K562 (cell line): ENCODE measurements at regions not wholly inside any gene's neighbourhood (a gene's known extent, or its start where the extent isn't known, plus 50 kb on each side); places are given as distances from the start of the nearest gene placed in this dataset.

Experiments used
- FOXJ2 ChIP-seq: fragments of 200-800 bp; sonication (Bioruptor generic); IDR thresholded peaks from 2 replicates; pipeline ENCODE4 v1.6.1; 2016; ENCODE audit warnings: missing genetic modification characterization, missing compliant biosample characterization
- KDM4B ChIP-seq, 2 experiments: fragments of 450-650 bp in 1 of 2; sonication (generic) in 1 of 2; IDR thresholded peaks; 2 replicates each; pipeline ENCODE4 v1.6.1; 2016 to 2017; ENCODE audit warnings: borderline replicate concordance in 2 of 2, antibody characterized with exemption in 1 of 2, low read depth in 1 of 2, mild to moderate bottlenecking in 1 of 2
- POLR2AphosphoS5 ChIP-seq: IDR thresholded peaks from 2 replicates; pipeline ENCODE4 v1.6.1; 2011; ENCODE audit warnings: mild to moderate bottlenecking, low read depth, low read length, moderate library complexity; ENCODE audit not compliant: control insufficient read depth, insufficient read depth

GRCh38 chr3:174398761-174399160, 460.4 kb upstream of the NAALADL2 start:
- TF ChIP-seq KDM4B (IDR thresholded peaks at IDR 0.05; ENCODE audit: borderline replicate concordance in 2 of 2, low read depth in 1 of 2): no peak
- TF ChIP-seq POLR2AphosphoS5: no peak
- no peak for TF ChIP-seq FOXJ2
